HG03354 (cell line): ENCODE measurements at regions not wholly inside any gene's neighbourhood (a gene's known extent, or its start where the extent isn't known, plus 50 kb on each side); places are given as distances from the start of the nearest gene placed in this dataset.

ENCODE experiments used
- ATAC-seq: cut with Tn5 transposase; IDR thresholded peaks from one replicate; pipeline ENCODE4 v1.9.1; 2021; ENCODE audit warnings: mild to moderate bottlenecking; ENCODE audit not compliant: unreplicated experiment, poor library complexity, severe bottlenecking

- no peak for ATAC-seq
Measured at GRCh38 chr1:101739826-101740330, 256.8 kb downstream of the OLFM3 start.

- no peak for ATAC-seq
Measured at GRCh38 chr1:101741910-101742309, 254.8 kb downstream of the OLFM3 start.

GRCh38 chr1:101742509-101742908, 254.2 kb downstream of the OLFM3 start:
- ATAC-seq: no peak

- no peak for ATAC-seq
Measured at GRCh38 chr1:101745551-101746270, 251.0 kb downstream of the OLFM3 start.

GRCh38 chr1:101748077-101748476, 248.6 kb downstream of the OLFM3 start:
- ATAC-seq: no peak
